ENCODE measurements at regions not wholly inside any gene's neighbourhood (a gene's known extent, or its start where the extent isn't known, plus 50 kb on each side); places are given as distances from the start of the nearest gene placed in this dataset.
"Not testable (repeated sequence)": the region's sequence is repeated elsewhere in the genome, so short reads cannot be mapped to it uniquely, and the experiment has no call there.

DNA sequence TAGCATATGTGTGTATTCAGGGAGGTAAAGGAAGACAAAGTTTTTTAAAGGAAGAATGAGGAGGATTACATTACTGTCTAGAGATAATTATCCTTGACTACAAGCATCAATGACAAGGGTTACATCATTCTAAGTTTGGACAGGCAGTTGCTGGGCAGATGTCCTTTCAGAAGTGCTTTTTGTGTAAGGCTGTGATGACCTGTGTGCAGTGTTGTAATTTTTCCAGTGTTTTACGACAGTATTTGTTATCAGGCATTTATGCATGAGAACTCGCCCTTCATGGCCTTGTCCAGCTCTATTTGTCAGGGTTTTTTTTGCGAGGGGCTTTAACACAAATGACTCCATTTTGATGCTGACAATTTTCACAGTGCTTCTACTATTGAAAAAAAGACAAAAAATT, 658.3 kb upstream of the NXPH2 start:
- DNase-seq (ENCODE audit: low read depth), result no peak
- TF ChIP-seq, protein P1, sequence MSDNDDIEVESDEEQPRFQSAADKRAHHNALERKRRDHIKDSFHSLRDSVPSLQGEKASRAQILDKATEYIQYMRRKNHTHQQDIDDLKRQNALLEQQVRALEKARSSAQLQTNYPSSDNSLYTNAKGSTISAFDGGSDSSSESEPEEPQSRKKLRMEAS (IDR thresholded peaks at IDR 0.05; ENCODE audit: low read depth, low read length), result no peak
- no peak for TF ChIP-seq MYC (IDR thresholded peaks at IDR 0.05; ENCODE audit: low read depth, low read length)
- no peak for TF ChIP-seq CTCF (IDR thresholded peaks at IDR 0.05; ENCODE audit: low read depth, low read length)
- no peak for TF ChIP-seq POLR2A (IDR thresholded peaks at IDR 0.05; ENCODE audit: extremely low read depth, insufficient read length)

DNA sequence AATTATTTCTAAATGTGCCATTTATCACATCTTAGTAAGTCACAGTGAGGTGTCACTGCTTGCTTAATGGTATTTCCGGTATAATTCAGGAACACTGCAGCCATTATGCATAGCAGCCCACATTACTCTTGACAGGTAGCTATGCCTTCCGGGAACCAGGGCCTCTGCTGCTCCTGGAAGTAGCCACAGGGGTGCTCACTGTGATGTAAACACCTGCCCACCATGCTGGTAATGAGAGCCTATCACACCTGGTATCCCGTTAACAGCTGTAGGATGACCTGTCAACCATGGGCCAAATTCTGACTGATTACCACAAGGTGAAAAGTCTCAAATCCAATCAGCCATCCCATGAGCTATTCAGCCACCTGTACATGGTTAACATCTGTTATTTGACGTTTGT, 647.0 kb upstream of the NXPH2 start:
- TF ChIP-seq, protein P1 (IDR thresholded peaks at IDR 0.05; ENCODE audit: low read depth, low read length), result no peak
- TF ChIP-seq POLR2A (IDR thresholded peaks at IDR 0.05; ENCODE audit: extremely low read depth, insufficient read length) (no peak), MYC (IDR thresholded peaks at IDR 0.05; ENCODE audit: low read depth, low read length) (no peak), CTCF (IDR thresholded peaks at IDR 0.05; ENCODE audit: low read depth, low read length) (no peak)
- no peak for DNase-seq (ENCODE audit: low read depth)

More for the DNA sequence above, 658.3 kb upstream of the NXPH2 start:
- H3K4me3 ChIP-seq (ENCODE audit: low read depth, low read length), result no peak overlapping the region

GRCh38 chr2:139424101-139424500, 643.9 kb upstream of the NXPH2 start:
- H3K4me3 ChIP-seq (ENCODE audit: low read depth, low read length), result no peak overlapping the region
- no peak for DNase-seq (ENCODE audit: low read depth)
- no peak for TF ChIP-seq MYC (IDR thresholded peaks at IDR 0.05; ENCODE audit: low read depth, low read length)
- TF ChIP-seq CTCF (IDR thresholded peaks at IDR 0.05; ENCODE audit: low read depth, low read length), result no peak
- no peak for TF ChIP-seq POLR2A (IDR thresholded peaks at IDR 0.05; ENCODE audit: extremely low read depth, insufficient read length)
- TF ChIP-seq, protein P1 (IDR thresholded peaks at IDR 0.05; ENCODE audit: low read depth, low read length), result no peak

More for the DNA sequence above, 647.0 kb upstream of the NXPH2 start:
- H3K4me3 ChIP-seq (ENCODE audit: low read depth, low read length), result no peak overlapping the region

DNA sequence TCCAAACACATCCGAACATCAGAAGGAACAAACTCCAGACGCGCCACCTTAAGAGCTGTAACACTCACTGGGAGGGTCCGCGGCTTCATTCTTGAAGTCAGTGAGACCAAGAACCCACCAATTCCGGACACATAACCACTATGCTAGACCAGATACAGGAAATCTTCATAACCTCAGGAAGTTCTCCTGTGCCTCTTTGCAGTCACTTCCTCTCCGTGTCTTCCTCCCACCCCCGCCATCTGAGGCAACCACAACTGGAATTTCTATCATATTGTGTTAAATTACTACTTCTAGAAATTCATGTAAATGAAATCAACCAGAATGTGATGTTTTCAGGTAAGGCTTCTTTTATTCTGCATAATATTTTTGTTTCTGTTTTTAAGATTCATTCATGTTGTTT, 631.0 kb upstream of the NXPH2 start:
- H3K4me3 ChIP-seq (ENCODE audit: low read depth, low read length), result no peak overlapping the region
- peak; percentile 7 for DNase-seq (ENCODE audit: low read depth)
- TF ChIP-seq, protein P1 (IDR thresholded peaks at IDR 0.05; ENCODE audit: low read depth, low read length), result no peak
- TF ChIP-seq POLR2A (IDR thresholded peaks at IDR 0.05; ENCODE audit: extremely low read depth, insufficient read length) (no peak), MYC (IDR thresholded peaks at IDR 0.05; ENCODE audit: low read depth, low read length) (no peak), CTCF (IDR thresholded peaks at IDR 0.05; ENCODE audit: low read depth, low read length) (no peak)

DNA sequence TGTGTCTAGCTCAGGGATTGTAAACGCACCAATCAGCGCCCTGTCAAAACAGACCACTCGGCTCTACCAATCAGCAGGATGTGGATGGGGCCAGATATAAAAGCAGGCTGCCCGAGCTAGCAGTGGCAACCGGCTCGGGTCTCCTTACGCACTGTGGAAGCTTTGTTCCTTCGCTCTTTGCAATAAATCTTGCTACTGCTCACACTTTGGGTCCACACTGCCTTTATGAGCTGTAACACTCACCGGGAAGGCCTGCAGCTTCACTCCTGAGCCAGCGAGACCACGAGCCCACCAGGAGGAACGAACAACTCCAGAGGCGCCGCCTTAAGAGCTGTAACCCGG, 630.6 kb upstream of the NXPH2 start:
- not testable (repeated sequence) for H3K4me3 ChIP-seq (ENCODE audit: low read depth, low read length); DNase-seq (ENCODE audit: low read depth)

- DNase-seq (ENCODE audit: low read depth); H3K4me3 ChIP-seq (ENCODE audit: low read depth, low read length): not testable (repeated sequence)
Observed at GRCh38 chr2:139410147-139410832, 630.1 kb upstream of the NXPH2 start.

- TF ChIP-seq MYC (IDR thresholded peaks at IDR 0.05; ENCODE audit: low read depth, low read length), result no peak
- TF ChIP-seq, protein P1 (IDR thresholded peaks at IDR 0.05; ENCODE audit: low read depth, low read length), result no peak
- no peak for TF ChIP-seq CTCF (IDR thresholded peaks at IDR 0.05; ENCODE audit: low read depth, low read length)
- TF ChIP-seq POLR2A (IDR thresholded peaks at IDR 0.05; ENCODE audit: extremely low read depth, insufficient read length), result no peak
- no peak for DNase-seq (ENCODE audit: low read depth)
- no peak overlapping the region for H3K4me3 ChIP-seq (ENCODE audit: low read depth, low read length)
Observed at GRCh38 chr2:139409212-139409611, 629.0 kb upstream of the NXPH2 start.

Data from NB4 (cell line).